Vagina (tissue), 2 donors: ENCODE measurements at regions not wholly inside any gene's neighbourhood (a gene's known extent, or its start where the extent isn't known, plus 50 kb on each side); places are given as distances from the start of the nearest gene placed in this dataset. TPM values are rescaled to one million over a fixed set of nuclear protein-coding genes. Genes with fewer than 3 reads are reported as not detected.
A peak's percentile ranks its signal among the peaks of the same experiment; 100 is the strongest.

ENCODE experiments used
- DNase-seq, 2 donors: peaks; one replicate each; pipeline ENCODE4 v3.0.0-alpha.2; 2017; ENCODE audit errors: extremely low spot score in 2 of 2
- H3K27ac ChIP-seq: fragments of 200-600 bp; sonication (generic); one replicate; pipeline ENCODE4 v1.5.1; 2019
- H3K27me3 ChIP-seq: fragments of 200-600 bp; sonication (generic); one replicate; pipeline ENCODE4 v1.5.1; 2019
- H3K36me3 ChIP-seq, 2 donors: fragments of 200-600 bp; sonication (generic); one replicate each; pipeline ENCODE4 v1.5.1; 2017 to 2019
- H3K4me1 ChIP-seq: fragments of 200-600 bp; sonication (generic); one replicate; pipeline ENCODE4 v1.5.1; 2019
- H3K4me3 ChIP-seq, 2 donors: fragments of 200-600 bp; sonication (generic); 1 replicate in 1 of 2; 2 replicates in 1 of 2; pipeline ENCODE4 v1.5.1; 2016 to 2019
- H3K9me3 ChIP-seq: fragments of 200-600 bp; sonication (generic); one replicate; pipeline ENCODE4 v1.5.1; 2019
- CTCF ChIP-seq, 3 experiments: fragments of 450-650 bp in 2 of 3; fragments of 200-600 bp in 1 of 3; sonication (generic) in 1 of 3; IDR thresholded peaks; one replicate each; pipeline ENCODE4 v1.5.1; 2017 to 2019; ENCODE audit warnings: antibody characterized with exemption in 3 of 3, mild to moderate bottlenecking in 2 of 3, moderate library complexity in 2 of 3
- POLR2A ChIP-seq, 2 donors: fragments of 450-650 bp; IDR thresholded peaks; one replicate each; pipeline ENCODE4 v1.6.1; 2017; ENCODE audit warnings: antibody characterized with exemption in 2 of 2, mild to moderate bottlenecking in 2 of 2, moderate library complexity in 2 of 2
- POLR2AphosphoS5 ChIP-seq, 2 donors: sonication (generic); formaldehyde crosslinking; IDR thresholded peaks; one replicate each; pipeline ENCODE4 v1.9.0; 2017; ENCODE audit warnings: antibody characterized with exemption in 2 of 2, mild to moderate bottlenecking in 2 of 2, low read depth in 1 of 2; ENCODE audit not compliant: insufficient read depth in 1 of 2
- intact Hi-C: fragments of 100-400 bp; cut with DNase I; formaldehyde crosslinking; loops from one replicate; pipeline ENCODE4 v1.15.1; 2023
- small RNA-seq: library from RNA; depleted of rRNA; stranded (forward); fragments of <200 nt; gene quantifications from one replicate; pipeline ENCODE3, GENCODE V24; 2016

GRCh38 chr2:143823296-143823695 is 694.1 kb downstream of the ARHGAP15 start:
- Histone ChIP-seq H3K36me3 (no peaks in the 10 kb centered on the region), H3K27me3 (no peaks in the 10 kb centered on the region), H3K4me1 (peaks cover 6% of the 10 kb centered on the region), H3K9me3 (no peaks in the 10 kb centered on the region), H3K4me3 (no peak overlapping the region), H3K27ac (peak overlapping the region; percentile 4)
- DNase-seq = no peak
- TF ChIP-seq CTCF (IDR thresholded peaks at IDR 0.05) (no peak), POLR2A (IDR thresholded peaks at IDR 0.05) (no peak), POLR2AphosphoS5 (IDR thresholded peaks at IDR 0.05; ENCODE audit: insufficient read depth in 1 of 2, low read depth in 1 of 2) (no peak)
- intact Hi-C loops = no loop called here

GRCh38 chr2:143822736-143823135 is 693.5 kb downstream of the ARHGAP15 start:
- intact Hi-C loops = no loop called here
- DNase-seq = no peak
- Histone ChIP-seq H3K27ac (peak overlapping the region; percentile 29), H3K4me1 (peaks cover 6% of the 10 kb centered on the region), H3K9me3 (no peaks in the 10 kb centered on the region), H3K36me3 (no peaks in the 10 kb centered on the region), H3K27me3 (no peaks in the 10 kb centered on the region), H3K4me3 (no peak overlapping the region)
- TF ChIP-seq POLR2AphosphoS5 (IDR thresholded peaks at IDR 0.05; ENCODE audit: insufficient read depth in 1 of 2, low read depth in 1 of 2) = no peak
- TF ChIP-seq POLR2A (IDR thresholded peaks at IDR 0.05) = no peak
- no peak for TF ChIP-seq CTCF (IDR thresholded peaks at IDR 0.05)

- Histone ChIP-seq H3K27ac (peak overlapping the region; percentile 39), H3K27me3 (no peaks in the 10 kb centered on the region), H3K4me1 (peaks cover 6% of the 10 kb centered on the region), H3K36me3 (no peaks in the 10 kb centered on the region), H3K9me3 (no peaks in the 10 kb centered on the region), H3K4me3 (peak overlapping the region in 1 of 2 donors; percentile 20)
- TF ChIP-seq POLR2A (IDR thresholded peaks at IDR 0.05) (no peak), POLR2AphosphoS5 (IDR thresholded peaks at IDR 0.05; ENCODE audit: insufficient read depth in 1 of 2, low read depth in 1 of 2) (no peak), CTCF (IDR thresholded peaks at IDR 0.05) (no peak)
- DNase-seq = no peak
- intact Hi-C loops = no loop called here
Measured at GRCh38 chr2:143819764-143820163, 690.5 kb downstream of the ARHGAP15 start.

- TF ChIP-seq CTCF (IDR thresholded peaks at IDR 0.05) = no peak
- no peak for TF ChIP-seq POLR2A (IDR thresholded peaks at IDR 0.05)
- no peak for TF ChIP-seq POLR2AphosphoS5 (IDR thresholded peaks at IDR 0.05; ENCODE audit: insufficient read depth in 1 of 2, low read depth in 1 of 2)
- intact Hi-C loops = no loop called here
- Histone ChIP-seq H3K4me1 (peaks cover 6% of the 10 kb centered on the region), H3K9me3 (no peaks in the 10 kb centered on the region), H3K27me3 (no peaks in the 10 kb centered on the region), H3K36me3 (no peaks in the 10 kb centered on the region), H3K27ac (peak overlapping the region; percentile 39), H3K4me3 (peak overlapping the region in 1 of 2 donors; percentile 20)
- DNase-seq = no peak
Measured at GRCh38 chr2:143819190-143819735, 690.0 kb downstream of the ARHGAP15 start.

Small RNAs in the stretch of these regions (small RNA-seq; reads per million reads assigned to genes)
- not detected for gene RF00019
